H1 (cell line): ENCODE measurements at regions not wholly inside any gene's neighbourhood (a gene's known extent, or its start where the extent isn't known, plus 50 kb on each side); places are given as distances from the start of the nearest gene placed in this dataset.

Experiments
- CTCF ChIA-PET: fragments of 300-600 bp; sonication (Branson Sonifier 250); formaldehyde crosslinking; loops from one replicate; lab custom pipeline; 2021; ENCODE audit not compliant: partially characterized antibody; lab: Charles Lee
- POLR2A ChIA-PET: fragments of 300-600 bp; sonication (Branson Sonifier 250); formaldehyde crosslinking; loops from one replicate; lab custom pipeline; 2021; ENCODE audit warnings: inconsistent platforms; ENCODE audit not compliant: partially characterized antibody; lab: Charles Lee
- DNase-seq, 2 experiments: peaks; one replicate each; pipeline versions ENCODE4 v3.0.0 to v3.0.0-alpha.2; 2010 to 2022; ENCODE audit warnings: low spot score in 2 of 2, low read depth in 1 of 2, mixed read lengths in 1 of 2
- FAIRE-seq: peaks from 2 replicates; lab custom pipeline; 2011; peaks lifted over from hg19 to GRCh38; lab: Jason Lieb, UNC
- H2AFZ ChIP-seq: 2 replicates; pipeline ENCODE4 v1.8.1; 2012; ENCODE audit warnings: low read length, inconsistent platforms
- H2AK5ac ChIP-seq: 2 replicates; pipeline ENCODE4 v1.6.1; 2013; ENCODE audit warnings: low read depth, low read length
- H2BK120ac ChIP-seq: replicated peaks from 2 replicates; pipeline ENCODE3; 2013; ENCODE audit warnings: low read depth, low read length, inconsistent platforms
- H2BK12ac ChIP-seq: 2 replicates; pipeline ENCODE4 v1.6.1; 2013; ENCODE audit warnings: low read depth, low read length
- H2BK15ac ChIP-seq: 2 replicates; pipeline ENCODE4 v1.6.1; 2013; ENCODE audit warnings: low read length
- H2BK20ac ChIP-seq: 2 replicates; pipeline ENCODE4 v1.6.1; 2013; ENCODE audit warnings: low read length
- H2BK5ac ChIP-seq: 2 replicates; pipeline ENCODE4 v1.6.1; 2013; ENCODE audit warnings: low read depth, low read length
- H3K14ac ChIP-seq: 2 replicates; pipeline ENCODE4 v1.6.1; 2013; ENCODE audit warnings: inconsistent platforms; ENCODE audit not compliant: insufficient read length
- H3K18ac ChIP-seq: 2 replicates; pipeline ENCODE4 v1.6.1; 2013; ENCODE audit warnings: low read length; ENCODE audit errors: extremely low read depth
- H3K23ac ChIP-seq: 2 replicates; pipeline ENCODE4 v1.6.1; 2013; ENCODE audit warnings: inconsistent platforms; ENCODE audit not compliant: insufficient read length
- H3K23me2 ChIP-seq: 2 replicates; pipeline ENCODE4 v1.6.1; 2013; ENCODE audit warnings: low read depth, low read length
- H3K27ac ChIP-seq: 2 replicates; pipeline ENCODE4 v1.6.1; 2011; ENCODE audit warnings: low read depth, low read length, inconsistent platforms
- H3K27me3 ChIP-seq, 4 experiments: replicated peaks in 1 of 4; 1 replicate in 1 of 4; 2 replicates in 3 of 4; pipeline versions ENCODE4 v1.6.1 to v1.8.1; 2011 to 2013; ENCODE audit warnings: low read length in 3 of 4, mild to moderate bottlenecking in 3 of 4, inconsistent platforms in 2 of 4, mixed read lengths in 2 of 4, moderate library complexity in 1 of 4; ENCODE audit not compliant: control insufficient read depth in 3 of 4, insufficient read depth in 3 of 4; ENCODE audit errors: extremely low read depth in 1 of 4
- H3K36me3 ChIP-seq, 4 experiments: 2 replicates each; pipeline versions ENCODE4 v1.6.1 to v1.8.1; 2011 to 2013; ENCODE audit warnings: mild to moderate bottlenecking in 4 of 4, low read length in 3 of 4, moderate library complexity in 2 of 4, control low read depth in 1 of 4, inconsistent platforms in 1 of 4; ENCODE audit not compliant: insufficient read depth in 4 of 4, control insufficient read depth in 2 of 4
- H3K4ac ChIP-seq: replicated peaks from 2 replicates; pipeline ENCODE3; 2013; ENCODE audit warnings: low read length, low read depth, mixed read lengths, inconsistent platforms; ENCODE audit not compliant: insufficient read length
- H3K4me1 ChIP-seq, 4 experiments: replicated peaks in 1 of 4; 1 replicate in 1 of 4; 2 replicates in 3 of 4; pipeline versions ENCODE4 v1.6.1 to v1.8.1; 2011 to 2013; ENCODE audit warnings: low read length in 3 of 4, inconsistent platforms in 2 of 4, mixed read lengths in 1 of 4; ENCODE audit not compliant: insufficient read depth in 4 of 4, control insufficient read depth in 3 of 4
- H3K4me2 ChIP-seq, 2 experiments: 2 replicates each; pipeline versions ENCODE4 v1.6.1 to v1.8.1; 2011 to 2013; ENCODE audit warnings: low read depth in 2 of 2, low read length in 2 of 2, control low read depth in 1 of 2, inconsistent platforms in 1 of 2, mild to moderate bottlenecking in 1 of 2; ENCODE audit not compliant: insufficient read depth in 1 of 2
- H3K4me3 ChIP-seq, 4 experiments: fragments of 200-600, 300-600 bp in 1 of 4; sonication (generic), shearing (Covaris generic), sonication (Bioruptor Twin) in 1 of 4; 2 replicates each; pipeline versions ENCODE4 v1.5.1 to v1.8.1; 2011 to 2016; ENCODE audit warnings: low read length in 4 of 4, low read depth in 3 of 4, control low read depth in 2 of 4, inconsistent platforms in 2 of 4, mild to moderate bottlenecking in 2 of 4, mixed read lengths in 1 of 4, moderate library complexity in 1 of 4; ENCODE audit not compliant: insufficient read depth in 2 of 4; ENCODE audit errors: extremely low read depth in 1 of 4
- H3K56ac ChIP-seq: replicated peaks from 2 replicates; pipeline ENCODE3; 2013; ENCODE audit warnings: low read depth, mild to moderate bottlenecking, mixed read lengths, low read length, inconsistent platforms; ENCODE audit not compliant: insufficient read length
- H3K79me1 ChIP-seq: 2 replicates; pipeline ENCODE4 v1.6.1; 2013; ENCODE audit warnings: low read depth, low read length, control low read depth
- H3K79me2 ChIP-seq, 2 experiments: 2 replicates each; pipeline versions ENCODE4 v1.6.1 to v1.8.1; 2012 to 2013; ENCODE audit warnings: low read length in 2 of 2, mild to moderate bottlenecking in 2 of 2, inconsistent platforms in 1 of 2; ENCODE audit not compliant: insufficient read depth in 2 of 2, control insufficient read depth in 1 of 2
- H3K9ac ChIP-seq, 4 experiments: replicated peaks in 1 of 4; 1 replicate in 1 of 4; 2 replicates in 3 of 4; pipeline versions ENCODE4 v1.6.1 to v1.8.1; 2011 to 2013; ENCODE audit warnings: low read depth in 3 of 4, low read length in 3 of 4, control low read depth in 2 of 4, mild to moderate bottlenecking in 2 of 4, moderate library complexity in 2 of 4, inconsistent platforms in 1 of 4; ENCODE audit errors: extremely low read depth in 1 of 4
- H3K9me3 ChIP-seq, 2 experiments: 2 replicates each; pipeline versions ENCODE4 v1.6.1 to v1.8.1; 2012 to 2013; ENCODE audit warnings: mild to moderate bottlenecking in 2 of 2, moderate library complexity in 2 of 2, control low read depth in 1 of 2, inconsistent platforms in 1 of 2, low read depth in 1 of 2, low read length in 1 of 2, mixed read lengths in 1 of 2; ENCODE audit not compliant: insufficient read depth in 2 of 2
- H4K20me1 ChIP-seq, 2 experiments: replicated peaks in 1 of 2; 2 replicates each; pipeline versions ENCODE3 to v1.8.1; 2011 to 2013; ENCODE audit warnings: inconsistent platforms in 2 of 2, low read length in 2 of 2, mild to moderate bottlenecking in 1 of 2; ENCODE audit not compliant: insufficient read depth in 2 of 2, control insufficient read depth in 1 of 2
- H4K5ac ChIP-seq: 2 replicates; pipeline ENCODE4 v1.6.1; 2013; ENCODE audit warnings: low read length, low read depth, mixed read lengths, inconsistent platforms; ENCODE audit not compliant: insufficient read length
- H4K8ac ChIP-seq: 2 replicates; pipeline ENCODE4 v1.8.0; 2013; ENCODE audit warnings: mild to moderate bottlenecking, moderate library complexity, low read length, inconsistent platforms; ENCODE audit not compliant: insufficient read depth; ENCODE audit errors: extremely low read depth
- H4K91ac ChIP-seq: replicated peaks from 2 replicates; pipeline ENCODE3; 2013; ENCODE audit warnings: low read length, mixed read lengths, inconsistent platforms; ENCODE audit not compliant: insufficient read length
- POLR2A ChIP-seq, 2 experiments: IDR thresholded peaks; 1 replicate in 1 of 2; 2 replicates in 1 of 2; pipeline ENCODE4 v1.6.1; 2011; ENCODE audit warnings: low read depth in 2 of 2, low read length in 2 of 2, mild to moderate bottlenecking in 2 of 2; ENCODE audit errors: control extremely low read depth in 1 of 2
- POLR2AphosphoS5 ChIP-seq: IDR thresholded peaks from 2 replicates; pipeline ENCODE4 v1.6.1; 2011; ENCODE audit warnings: low read depth, low read length
- POU5F1 ChIP-seq: IDR thresholded peaks from 2 replicates; pipeline ENCODE4 v1.6.1; 2011; ENCODE audit warnings: low read depth, mild to moderate bottlenecking, low read length, moderate library complexity
- WGBS, 2 experiments: shearing (Covaris generic) in 1 of 2; methylation state at CpG; one replicate each; pipeline versions ENCODE4 v1.1.6 to v1.1.7; 2013 to 2015; ENCODE audit warnings: low lambda C conversion rate in 2 of 2, mixed read lengths in 2 of 2, inconsistent platforms in 1 of 2, low coverage in 1 of 2, missing lambda C conversion rate in 1 of 2; ENCODE audit not compliant: insufficient replicate concordance in 2 of 2, insufficient coverage in 1 of 2, insufficient read length in 1 of 2; ENCODE audit errors: extremely low coverage in 1 of 2, missing lambda C conversion rate in 1 of 2; 5-methylcytosine and 5-hydroxymethylcytosine counted together

DNA sequence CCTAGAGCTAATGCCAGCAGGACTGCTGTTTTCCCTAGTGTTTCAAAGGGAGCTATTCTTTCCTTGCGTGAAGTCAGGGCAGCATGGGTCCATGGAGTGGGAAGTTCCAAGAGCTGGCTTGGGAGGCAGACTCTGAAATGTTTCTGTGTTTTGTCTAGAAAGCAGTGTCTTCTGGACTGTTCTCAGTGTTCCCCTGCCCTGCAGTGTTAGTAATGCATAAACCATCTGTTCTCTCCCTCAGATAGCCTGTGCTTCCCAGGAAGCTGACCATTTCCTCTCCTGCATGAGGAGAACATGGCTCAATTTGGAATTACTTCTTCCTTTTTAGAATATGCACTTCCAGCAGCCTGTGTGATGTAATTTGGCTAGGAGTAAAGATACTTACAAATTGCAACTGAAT lies 116.7 kb upstream of the CXCL13 start:
- FAIRE-seq (no peak), DNase-seq (no peak)
- Histone ChIP-seq H4K91ac (no peak overlapping the region), H3K4me1 (no peaks in the 10 kb centered on the region), H3K23ac (no peak overlapping the region), H3K27ac (no peak overlapping the region), H3K4me2 (no peak overlapping the region), H3K56ac (no peak overlapping the region), H4K8ac (no peak overlapping the region), H3K14ac (no peak overlapping the region), H3K27me3 (no peaks in the 10 kb centered on the region), H4K20me1 (no peaks in the 10 kb centered on the region), H2BK20ac (no peak overlapping the region), H3K79me2 (no peaks in the 10 kb centered on the region), H3K4ac (no peak overlapping the region), H3K23me2 (no peaks in the 10 kb centered on the region), H2BK12ac (no peak overlapping the region), H2AK5ac (no peak overlapping the region), H3K79me1 (no peaks in the 10 kb centered on the region), H2BK15ac (no peak overlapping the region), H2BK120ac (no peak overlapping the region), H3K36me3 (no peaks in the 10 kb centered on the region), H2AFZ (no peak overlapping the region), H3K9ac (no peak overlapping the region), H3K18ac (no peak overlapping the region), H3K9me3 (no peaks in the 10 kb centered on the region; a peak in 1 of 4 replicates), H2BK5ac (no peak overlapping the region), H4K5ac (no peak overlapping the region), H3K4me3 (no peak overlapping the region)
- TF ChIP-seq POLR2A (IDR thresholded peaks at IDR 0.05; ENCODE audit: control extremely low read depth in 1 of 2, low read depth in 2 of 2, low read length in 2 of 2) (no peak), POU5F1 (no peak), POLR2AphosphoS5 (no peak)
- CTCF ChIA-PET = interaction anchor here (0.7 to 1.8 kb wide), 8 partner anchors 9 to 115 kb away, joined by 3 to 10 read pairs (median 4); no protein-coding TSS in a partner anchor
- POLR2A ChIA-PET = no interaction called here
- 100% methylated on average over 1 of the region's 1 CpG; no CpG with 5 or more reads in 1 of the 2 experiments for WGBS, 2 experiments
